ENCODE measurements at regions not wholly inside any gene's neighbourhood (a gene's known extent, or its start where the extent isn't known, plus 50 kb on each side); places are given as distances from the start of the nearest gene placed in this dataset.
"Not testable (repeated sequence)": the region's sequence is repeated elsewhere in the genome, so short reads cannot be mapped to it uniquely, and the experiment has no call there.

DNA sequence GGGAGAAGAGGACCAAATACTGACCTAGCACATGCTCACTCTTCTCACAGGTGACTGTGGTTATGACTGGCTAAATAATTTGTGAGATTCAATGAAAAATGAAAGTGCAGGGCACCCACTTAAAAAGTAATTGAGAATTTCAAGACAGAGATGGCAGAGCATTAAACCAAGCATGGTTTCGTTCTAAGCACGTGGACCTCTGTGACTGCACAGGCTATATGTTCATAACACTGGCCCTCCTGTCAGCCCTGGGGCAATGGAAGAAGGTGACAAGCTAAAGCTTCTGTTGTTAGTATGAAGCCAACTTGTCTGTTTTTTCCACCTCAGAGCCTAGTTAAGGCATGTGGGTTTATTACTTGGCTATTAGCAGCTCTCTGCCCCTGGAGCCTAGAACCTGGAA, 130.9 kb downstream of the FASLG start:
- H3K4me3 ChIP-seq (ENCODE audit: low read depth, low read length): no peak overlapping the region
- TF ChIP-seq, protein P1, sequence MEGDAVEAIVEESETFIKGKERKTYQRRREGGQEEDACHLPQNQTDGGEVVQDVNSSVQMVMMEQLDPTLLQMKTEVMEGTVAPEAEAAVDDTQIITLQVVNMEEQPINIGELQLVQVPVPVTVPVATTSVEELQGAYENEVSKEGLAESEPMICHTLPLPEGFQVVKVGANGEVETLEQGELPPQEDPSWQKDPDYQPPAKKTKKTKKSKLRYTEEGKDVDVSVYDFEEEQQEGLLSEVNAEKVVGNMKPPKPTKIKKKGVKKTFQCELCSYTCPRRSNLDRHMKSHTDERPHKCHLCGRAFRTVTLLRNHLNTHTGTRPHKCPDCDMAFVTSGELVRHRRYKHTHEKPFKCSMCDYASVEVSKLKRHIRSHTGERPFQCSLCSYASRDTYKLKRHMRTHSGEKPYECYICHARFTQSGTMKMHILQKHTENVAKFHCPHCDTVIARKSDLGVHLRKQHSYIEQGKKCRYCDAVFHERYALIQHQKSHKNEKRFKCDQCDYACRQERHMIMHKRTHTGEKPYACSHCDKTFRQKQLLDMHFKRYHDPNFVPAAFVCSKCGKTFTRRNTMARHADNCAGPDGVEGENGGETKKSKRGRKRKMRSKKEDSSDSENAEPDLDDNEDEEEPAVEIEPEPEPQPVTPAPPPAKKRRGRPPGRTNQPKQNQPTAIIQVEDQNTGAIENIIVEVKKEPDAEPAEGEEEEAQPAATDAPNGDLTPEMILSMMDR (IDR thresholded peaks at IDR 0.05; ENCODE audit: insufficient read depth, low read length): no peak
- no peak for DNase-seq (ENCODE audit: low read depth)

GRCh38 chr1:172790245-172790644, 131.3 kb downstream of the FASLG start:
- no peak overlapping the region for H3K4me3 ChIP-seq (ENCODE audit: low read depth, low read length)
- no peak for DNase-seq (ENCODE audit: low read depth)
- TF ChIP-seq, protein P1 (IDR thresholded peaks at IDR 0.05; ENCODE audit: insufficient read depth, low read length): no peak

DNA sequence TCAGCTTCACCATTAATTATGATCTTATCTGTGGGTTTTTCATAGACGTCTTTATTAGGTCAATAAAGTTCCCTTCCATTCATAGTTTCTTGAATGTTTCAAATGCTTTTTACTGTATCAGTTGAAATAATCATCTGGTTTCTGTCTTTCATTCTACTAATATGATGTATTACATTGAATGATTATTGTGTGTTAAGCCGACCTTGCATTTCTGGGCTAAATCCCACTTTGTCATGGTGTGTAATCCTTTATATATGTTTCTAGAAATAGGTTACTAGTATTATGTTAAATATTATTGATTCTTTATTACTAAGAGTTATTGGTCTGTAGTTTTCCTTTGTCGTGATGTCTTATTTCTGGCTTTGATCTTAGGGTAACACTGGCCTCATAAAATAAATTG, 134.9 kb downstream of the FASLG start:
- TF ChIP-seq, protein P1 (IDR thresholded peaks at IDR 0.05; ENCODE audit: insufficient read depth, low read length): no peak
- DNase-seq (ENCODE audit: low read depth): no peak
- no peak overlapping the region for H3K4me3 ChIP-seq (ENCODE audit: low read depth, low read length)

DNA sequence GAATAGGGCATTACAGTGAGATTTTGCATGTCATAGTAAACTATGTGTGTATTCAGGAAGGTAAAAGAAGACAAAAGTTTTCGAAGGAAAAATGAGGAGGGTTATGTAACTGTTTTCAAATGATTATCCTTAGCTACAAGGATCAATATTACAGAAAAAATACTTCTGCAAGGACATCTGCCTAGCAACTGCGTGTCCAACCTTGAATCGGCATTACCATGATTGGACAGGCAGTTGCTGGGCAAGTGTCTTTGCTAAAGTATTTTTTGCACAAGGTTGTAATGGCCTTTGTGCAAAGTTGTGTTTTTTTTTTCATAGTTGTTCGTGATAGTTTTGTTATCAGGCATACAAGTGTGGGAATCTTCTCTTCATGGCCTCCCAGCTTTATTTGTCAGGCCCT, 136.8 kb downstream of the FASLG start:
- H3K4me3 ChIP-seq (ENCODE audit: low read depth, low read length): no peak overlapping the region
- no peak for DNase-seq (ENCODE audit: low read depth)
- TF ChIP-seq, protein P1 (IDR thresholded peaks at IDR 0.05; ENCODE audit: insufficient read depth, low read length): no peak

GRCh38 chr1:172799804-172800203, 140.9 kb downstream of the FASLG start:
- not testable (repeated sequence) for H3K4me3 ChIP-seq (ENCODE audit: low read depth, low read length); DNase-seq (ENCODE audit: low read depth)

- TF ChIP-seq, protein P1 (IDR thresholded peaks at IDR 0.05; ENCODE audit: insufficient read depth, low read length): no peak
- no peak for DNase-seq (ENCODE audit: low read depth)
- no peak overlapping the region for H3K4me3 ChIP-seq (ENCODE audit: low read depth, low read length)
Observed at GRCh38 chr1:172801771-172802322, 142.9 kb downstream of the FASLG start.

- TF ChIP-seq, protein P1 (IDR thresholded peaks at IDR 0.05; ENCODE audit: insufficient read depth, low read length): no peak
- DNase-seq (ENCODE audit: low read depth): no peak
- no peak overlapping the region for H3K4me3 ChIP-seq (ENCODE audit: low read depth, low read length)
Observed at GRCh38 chr1:172809750-172810149, 150.8 kb downstream of the FASLG start.
